ENCODE measurements at regions not wholly inside any gene's neighbourhood (a gene's known extent, or its start where the extent isn't known, plus 50 kb on each side); places are given as distances from the start of the nearest gene placed in this dataset.
A peak's percentile ranks its signal among the peaks of the same experiment; 100 is the strongest.

GRCh38 chr5:50978924-50979323 is 312.5 kb downstream of the PARP8 start:
- DNase-seq (ENCODE audit: insufficient read length, low spot score) (no peak), FAIRE-seq (no peak)
- TF ChIP-seq, protein P1, sequence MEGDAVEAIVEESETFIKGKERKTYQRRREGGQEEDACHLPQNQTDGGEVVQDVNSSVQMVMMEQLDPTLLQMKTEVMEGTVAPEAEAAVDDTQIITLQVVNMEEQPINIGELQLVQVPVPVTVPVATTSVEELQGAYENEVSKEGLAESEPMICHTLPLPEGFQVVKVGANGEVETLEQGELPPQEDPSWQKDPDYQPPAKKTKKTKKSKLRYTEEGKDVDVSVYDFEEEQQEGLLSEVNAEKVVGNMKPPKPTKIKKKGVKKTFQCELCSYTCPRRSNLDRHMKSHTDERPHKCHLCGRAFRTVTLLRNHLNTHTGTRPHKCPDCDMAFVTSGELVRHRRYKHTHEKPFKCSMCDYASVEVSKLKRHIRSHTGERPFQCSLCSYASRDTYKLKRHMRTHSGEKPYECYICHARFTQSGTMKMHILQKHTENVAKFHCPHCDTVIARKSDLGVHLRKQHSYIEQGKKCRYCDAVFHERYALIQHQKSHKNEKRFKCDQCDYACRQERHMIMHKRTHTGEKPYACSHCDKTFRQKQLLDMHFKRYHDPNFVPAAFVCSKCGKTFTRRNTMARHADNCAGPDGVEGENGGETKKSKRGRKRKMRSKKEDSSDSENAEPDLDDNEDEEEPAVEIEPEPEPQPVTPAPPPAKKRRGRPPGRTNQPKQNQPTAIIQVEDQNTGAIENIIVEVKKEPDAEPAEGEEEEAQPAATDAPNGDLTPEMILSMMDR (IDR thresholded peaks at IDR 0.05; ENCODE audit: insufficient read depth, missing control alignments): no peak

- TF ChIP-seq, protein P1 (IDR thresholded peaks at IDR 0.05; ENCODE audit: insufficient read depth, missing control alignments): no peak
- FAIRE-seq (no peak), DNase-seq (ENCODE audit: insufficient read length, low spot score) (no peak)
These were observed 318.2 kb downstream of the PARP8 start for GRCh38 chr5:50984640-50985039.

GRCh38 chr5:50990296-50990924 is 324.0 kb downstream of the PARP8 start:
- FAIRE-seq (no peak), DNase-seq (ENCODE audit: insufficient read length, low spot score) (no peak)

DNA sequence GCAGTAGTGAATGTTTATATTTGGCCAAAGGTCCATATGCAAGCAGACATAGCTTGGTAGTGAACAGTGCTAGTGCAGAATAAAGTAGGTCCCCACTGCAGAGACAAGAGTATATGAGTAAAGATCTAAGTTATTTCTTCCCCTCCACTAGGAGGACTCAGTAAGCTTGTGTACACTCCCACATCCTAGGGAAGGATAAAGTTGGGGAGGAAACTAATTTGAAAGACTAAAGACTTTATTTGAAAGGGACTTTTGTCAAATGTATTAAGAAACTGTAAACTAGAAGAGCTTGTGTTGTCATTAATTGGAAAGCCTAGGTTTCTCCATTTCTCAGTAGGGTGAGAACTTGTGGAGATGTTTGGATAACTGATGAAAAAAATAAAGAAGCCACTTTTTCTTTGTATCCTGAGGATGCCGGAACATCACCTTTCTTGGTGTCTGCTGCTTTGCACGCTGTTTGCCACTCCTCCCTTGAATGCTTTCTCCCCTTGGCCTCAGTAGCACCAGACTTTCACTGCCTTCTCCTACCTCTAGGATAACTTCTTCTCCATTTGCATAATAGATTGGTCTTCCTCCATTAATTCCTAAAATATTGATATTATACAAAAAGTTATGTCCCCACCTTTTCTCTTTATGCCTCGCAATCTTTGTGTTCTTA is 329.0 kb downstream of the PARP8 start:
- TF ChIP-seq, protein P1 (IDR thresholded peaks at IDR 0.05; ENCODE audit: insufficient read depth, missing control alignments): peak; percentile 8
- FAIRE-seq: no peak
- DNase-seq (ENCODE audit: insufficient read length, low spot score): no peak

More at GRCh38 chr5:50990296-50990924, 324.0 kb downstream of the PARP8 start:
- TF ChIP-seq, protein P1 (IDR thresholded peaks at IDR 0.05; ENCODE audit: insufficient read depth, missing control alignments): no peak

DNA sequence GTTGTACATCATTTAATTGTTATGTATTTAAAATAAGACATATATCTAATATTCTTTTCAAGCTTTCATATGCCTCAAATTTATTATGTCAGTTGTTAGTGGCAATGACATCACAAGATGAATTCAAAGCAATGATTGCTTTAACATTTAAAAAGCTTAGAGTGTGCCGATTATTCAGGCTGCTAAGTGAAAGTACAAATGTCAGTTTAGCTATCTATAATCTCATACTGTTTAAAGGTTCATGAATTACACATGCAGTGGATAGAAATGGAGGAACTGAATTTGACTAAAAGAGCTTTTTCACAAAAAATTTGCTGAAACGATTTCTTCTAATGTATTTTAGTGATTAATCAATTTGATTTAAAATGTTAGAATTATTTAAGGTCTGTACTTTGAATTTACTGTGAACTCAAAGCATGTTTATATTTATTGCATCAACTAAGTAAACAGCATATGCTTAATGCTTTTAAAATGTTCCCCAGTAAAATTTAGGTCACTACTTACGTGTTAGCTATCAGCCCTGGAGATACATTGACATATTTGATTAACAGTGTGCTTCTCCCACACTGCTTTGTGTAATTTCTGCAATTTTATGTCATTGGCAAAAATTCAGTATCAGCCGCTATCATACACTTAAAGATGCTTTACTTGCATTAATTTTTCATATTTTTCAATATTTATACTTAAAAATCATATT is 334.9 kb downstream of the PARP8 start:
- FAIRE-seq: no peak
- no peak for DNase-seq (ENCODE audit: insufficient read length, low spot score)
- TF ChIP-seq, protein P1 (IDR thresholded peaks at IDR 0.05; ENCODE audit: insufficient read depth, missing control alignments): no peak

DNA sequence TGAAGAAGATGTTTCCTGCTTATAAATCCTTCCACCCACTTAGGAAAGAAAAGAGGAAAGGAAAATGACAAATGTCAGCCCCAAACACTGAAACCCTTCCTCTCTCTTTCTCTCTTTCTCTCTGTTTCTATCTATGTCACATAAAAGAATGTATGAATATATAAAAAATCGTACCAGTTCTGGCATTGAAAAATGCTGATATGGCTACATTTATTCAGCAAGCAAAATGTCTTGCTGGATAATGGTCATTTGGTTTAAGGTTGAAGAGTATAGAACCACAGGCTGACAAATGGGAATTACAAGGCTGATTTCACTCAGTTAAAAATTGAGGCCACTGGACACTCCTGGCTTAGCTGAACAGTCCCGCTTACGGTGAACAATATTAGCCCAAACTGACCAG is 335.9 kb downstream of the PARP8 start:
- FAIRE-seq (no peak), DNase-seq (ENCODE audit: insufficient read length, low spot score) (no peak)
- TF ChIP-seq, protein P1 (IDR thresholded peaks at IDR 0.05; ENCODE audit: insufficient read depth, missing control alignments): no peak
